ENCODE measurements at regions not wholly inside any gene's neighbourhood (a gene's known extent, or its start where the extent isn't known, plus 50 kb on each side); places are given as distances from the start of the nearest gene placed in this dataset.
A peak's percentile ranks its signal among the peaks of the same experiment; 100 is the strongest.

- DNase-seq = no peak
Observed at GRCh38 chr2:217399291-217399690, 539.4 kb upstream of the TNP1 start.

DNA sequence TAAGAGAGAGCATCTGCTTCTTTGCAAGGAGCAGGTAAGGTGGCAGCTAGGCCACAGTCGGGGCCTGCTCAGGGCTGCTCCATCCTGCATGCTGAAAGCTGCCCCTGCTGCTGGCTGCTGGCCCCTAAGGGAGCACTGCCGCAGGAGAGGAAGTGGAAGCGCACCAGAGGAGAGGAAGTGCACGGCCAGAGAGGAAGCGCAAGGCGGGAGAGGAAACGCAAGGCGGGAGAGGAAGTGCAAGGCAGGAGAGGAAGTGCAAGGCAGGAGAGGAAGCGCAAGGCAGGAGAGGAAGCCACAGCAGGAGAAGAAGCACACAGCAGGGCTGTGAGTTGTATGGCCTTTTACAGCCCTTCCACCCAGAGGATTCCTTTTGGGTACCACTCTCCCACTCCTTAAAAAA lies 539.0 kb upstream of the TNP1 start:
- DNase-seq = no peak

- no peak for DNase-seq
Observed at GRCh38 chr2:217398101-217398500, 538.2 kb upstream of the TNP1 start.

DNA sequence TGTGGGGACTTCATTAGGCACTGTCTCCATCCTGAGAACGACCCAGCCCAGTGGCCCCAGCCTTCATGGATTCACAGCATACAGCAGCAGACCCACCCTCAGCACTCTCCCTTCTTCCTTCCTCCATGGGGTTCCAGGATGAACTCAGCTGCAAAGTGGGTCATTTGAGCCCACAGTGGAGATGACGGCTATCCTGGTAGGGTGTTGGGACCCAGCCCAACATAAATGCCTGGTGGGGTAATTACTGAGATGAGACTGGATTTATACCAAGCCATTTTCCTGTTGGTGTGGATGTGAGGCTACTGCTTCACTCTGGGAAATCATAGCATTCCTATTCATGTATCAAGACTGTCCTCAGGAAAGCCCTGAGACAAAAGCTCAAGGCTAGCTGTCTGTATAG lies 536.7 kb upstream of the TNP1 start:
- DNase-seq = no peak

DNA sequence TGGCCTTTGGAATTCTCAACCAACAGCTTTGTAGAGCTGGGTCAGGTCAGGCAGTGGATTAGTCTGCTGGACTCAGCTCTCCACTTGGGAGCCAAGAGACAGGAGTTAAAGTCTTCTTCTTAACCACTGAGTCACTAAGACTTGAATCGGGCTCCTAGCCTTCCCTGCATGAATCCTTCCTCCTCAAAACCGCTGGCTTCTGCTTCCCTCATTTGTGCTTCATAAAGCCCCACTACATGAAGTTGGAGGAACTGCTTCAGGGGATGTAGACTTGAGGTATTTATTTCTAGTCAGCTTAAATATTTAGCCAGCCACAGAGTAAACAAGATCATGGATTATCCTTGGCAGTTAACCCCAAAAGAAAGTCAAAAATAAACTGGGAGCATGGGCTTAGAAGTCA lies 536.3 kb upstream of the TNP1 start:
- DNase-seq = no peak

- no peak for DNase-seq
Observed at GRCh38 chr2:217394510-217395351, 534.9 kb upstream of the TNP1 start.

DNA sequence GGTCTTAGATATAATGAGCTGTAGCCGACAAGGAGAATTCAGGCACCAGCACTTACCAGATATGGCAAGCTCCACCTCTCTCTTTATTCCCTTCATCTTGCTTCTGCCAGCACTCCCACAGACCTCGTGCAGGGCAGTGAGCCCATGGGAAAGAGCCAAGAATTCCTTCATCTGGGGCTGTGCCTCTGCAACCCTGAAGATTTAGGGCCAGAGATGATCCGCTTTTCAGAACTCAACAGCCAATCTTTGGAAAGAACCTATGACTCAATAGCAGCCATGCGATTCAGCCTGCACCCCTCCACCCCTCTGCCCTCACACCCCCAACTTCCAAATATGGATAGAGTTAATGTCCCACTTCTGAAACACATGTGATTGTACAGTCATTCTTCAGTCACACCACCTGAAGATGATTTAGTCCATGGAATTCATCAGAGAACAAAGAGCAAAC lies 533.7 kb upstream of the TNP1 start:
- no peak for DNase-seq

- no peak for DNase-seq
Observed at GRCh38 chr2:217392930-217393584, 533.2 kb upstream of the TNP1 start.

DNA sequence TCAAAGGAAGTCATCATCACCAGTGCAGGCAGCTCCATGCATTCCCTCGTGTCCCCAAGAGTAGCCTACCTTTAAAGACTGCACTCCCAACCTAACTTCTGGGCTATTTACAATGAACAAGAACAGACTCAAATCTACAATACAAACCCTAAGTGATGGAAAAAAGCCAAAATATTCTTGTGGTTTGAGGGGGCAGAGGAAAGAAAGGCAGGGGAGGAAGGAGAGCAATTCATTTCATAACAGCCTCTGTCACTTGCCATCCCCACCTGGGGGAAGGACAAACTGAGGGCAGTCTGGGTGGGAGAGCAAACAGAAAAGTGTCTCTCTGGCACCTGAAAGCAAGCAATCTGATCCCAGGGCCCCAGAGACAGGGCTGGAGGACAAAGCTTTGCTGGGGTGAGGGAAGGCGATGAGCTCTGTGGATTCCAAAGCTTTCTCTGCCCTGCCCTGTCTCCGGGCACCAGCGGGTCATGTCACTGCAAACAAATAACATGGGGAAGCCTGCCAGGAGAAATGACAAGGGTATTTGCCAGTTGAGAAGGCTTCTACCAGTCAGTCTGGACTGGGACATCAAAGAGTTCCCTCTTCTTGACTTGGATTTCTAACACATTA lies 528.0 kb upstream of the TNP1 start:
- DNase-seq = no peak

DNA sequence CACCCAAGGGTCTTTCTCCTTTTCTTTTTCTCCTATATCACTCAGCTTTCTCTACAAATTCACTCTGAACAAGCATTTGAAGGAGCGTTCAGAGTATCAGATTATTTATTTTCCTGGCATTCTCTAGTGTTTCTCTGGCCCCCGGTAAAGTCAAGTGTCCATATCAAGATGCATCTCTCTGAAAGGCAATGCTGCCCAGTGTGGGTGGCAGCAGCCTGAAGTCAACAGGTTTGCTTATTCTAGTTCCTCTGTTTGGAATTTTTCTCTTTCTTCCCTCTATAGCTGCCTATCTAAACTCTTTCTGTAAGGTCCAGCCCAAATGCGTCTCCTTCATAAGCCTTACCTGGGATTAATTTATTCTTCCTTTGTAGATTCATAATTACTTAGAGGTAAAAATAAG lies 526.2 kb upstream of the TNP1 start:
- no peak for DNase-seq

DNA sequence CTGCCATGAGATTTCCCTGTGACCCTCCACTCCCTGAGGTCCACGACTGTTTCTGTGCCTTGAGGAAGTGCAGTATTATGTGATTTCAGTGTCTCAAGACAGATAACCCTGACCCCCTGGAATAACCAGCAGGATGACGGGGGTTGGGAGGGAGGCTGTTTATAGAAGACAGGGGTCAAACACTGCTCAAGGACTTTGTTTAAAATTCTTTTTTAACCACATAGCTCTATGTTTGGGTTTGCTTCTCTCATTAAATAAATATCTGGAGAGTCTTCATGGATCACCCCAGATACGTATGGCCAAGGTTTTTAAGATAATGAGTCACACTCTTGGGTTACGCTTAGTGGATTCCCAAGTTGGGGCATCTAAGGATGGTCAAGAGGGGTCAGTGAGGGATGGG lies 523.8 kb upstream of the TNP1 start:
- no peak for DNase-seq

GRCh38 chr2:217382794-217383193 lies 522.9 kb upstream of the TNP1 start:
- DNase-seq = no peak

- no peak for DNase-seq
Observed at GRCh38 chr2:217379807-217380206, 519.9 kb upstream of the TNP1 start.

GRCh38 chr2:217372794-217373193 lies 512.9 kb upstream of the TNP1 start:
- DNase-seq = no peak

DNA sequence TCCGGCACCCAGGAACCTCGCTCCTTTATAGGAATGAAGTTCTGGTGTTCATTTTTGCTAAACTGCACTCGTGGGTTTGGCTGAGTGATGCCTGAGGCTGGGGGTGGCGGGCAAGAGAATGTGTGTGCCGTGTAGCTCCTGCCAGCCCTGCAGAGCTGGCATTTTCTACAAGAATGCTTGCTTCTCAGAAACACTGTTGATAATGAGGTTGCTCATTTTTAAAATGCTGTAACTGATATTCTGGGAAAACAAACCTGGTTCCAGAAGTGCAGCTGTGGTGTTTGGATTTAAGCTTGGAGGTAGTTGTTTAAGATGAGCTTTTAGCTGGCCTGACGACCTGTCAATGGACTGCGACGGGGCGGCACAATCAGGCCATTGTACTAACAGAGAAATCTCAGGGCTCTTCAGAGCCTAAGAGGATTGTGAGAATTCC lies 511.9 kb upstream of the TNP1 start:
- DNase-seq = no peak

DNA sequence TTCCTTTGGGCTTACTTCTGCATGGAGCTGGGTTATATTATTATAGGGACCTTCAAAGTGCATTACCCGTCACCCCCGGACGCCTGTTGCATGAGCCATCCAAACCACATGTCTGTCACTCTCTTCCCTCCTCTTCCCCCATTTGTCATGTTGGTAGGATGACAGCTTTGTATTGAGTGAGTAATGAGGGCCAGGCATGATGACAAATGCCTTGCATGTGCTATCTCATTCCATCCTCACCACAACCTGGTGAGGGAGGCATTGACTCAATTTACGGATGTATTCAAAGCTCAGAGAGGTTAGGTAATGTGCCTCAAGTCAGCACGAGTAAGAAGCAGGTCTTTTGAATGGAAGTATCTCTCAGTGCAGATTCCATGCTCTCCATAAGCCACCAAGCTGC lies 510.5 kb upstream of the TNP1 start:
- peak; percentile 0 for DNase-seq

GRCh38 chr2:217367464-217367863 lies 507.6 kb upstream of the TNP1 start:
- no peak for DNase-seq

- DNase-seq = no peak
Observed at GRCh38 chr2:217366966-217367365, 507.1 kb upstream of the TNP1 start.

GRCh38 chr2:217366266-217366895 lies 506.5 kb upstream of the TNP1 start:
- no peak for DNase-seq

DNA sequence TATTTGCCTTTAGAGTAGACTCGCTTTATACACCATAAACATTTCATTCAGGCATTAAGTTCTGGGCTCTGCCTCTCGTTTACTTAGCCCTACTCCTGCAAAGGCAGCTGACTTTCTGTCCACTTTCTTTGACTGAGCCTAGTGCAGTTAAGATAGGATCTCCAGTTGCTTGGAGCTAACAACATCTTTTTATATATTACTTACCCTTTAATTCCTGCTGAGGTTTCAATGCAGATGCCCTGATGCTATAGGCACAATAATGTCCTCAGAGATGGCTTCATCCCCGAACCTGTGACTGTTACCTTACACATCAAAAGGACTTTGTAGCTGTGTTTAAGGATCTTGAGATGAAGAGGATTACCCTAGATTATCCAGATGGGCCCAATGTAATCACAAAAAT lies 505.8 kb upstream of the TNP1 start:
- no peak for DNase-seq

DNA sequence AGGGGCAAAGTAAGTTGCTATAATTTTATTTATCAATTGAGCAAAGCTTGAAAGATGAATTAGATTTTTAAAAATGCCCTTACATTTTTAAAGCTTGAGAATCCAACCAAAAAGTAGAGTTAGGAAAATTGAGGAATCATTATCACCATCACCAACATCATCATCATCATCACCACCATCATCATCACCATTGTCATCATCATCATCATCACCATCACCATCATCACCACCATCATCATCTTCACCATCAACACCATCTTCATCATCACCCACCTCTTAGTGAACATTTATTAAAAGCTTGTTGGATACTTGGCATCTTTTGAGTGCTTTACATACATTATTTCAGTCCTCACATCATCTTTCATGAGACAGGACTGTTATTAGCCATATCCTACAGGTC lies 504.4 kb upstream of the TNP1 start:
- DNase-seq = no peak

- no peak for DNase-seq
Observed at GRCh38 chr2:217363470-217363869, 503.6 kb upstream of the TNP1 start.

- no peak for DNase-seq
Observed at GRCh38 chr2:217362710-217363109, 502.8 kb upstream of the TNP1 start.

- DNase-seq = no peak
Observed at GRCh38 chr2:217362286-217362685, 502.4 kb upstream of the TNP1 start.

Data from activated CD4-positive, alpha-beta T cell treated with anti-CD3 and anti-CD28 coated beads, Interleukin-10, Interleukin-2, amounts not matched to agents 100 ng/mL and 50 ng/mL, durations not matched to agents 16 hours and 8 hours (primary cell).